ENCODE measurements at regions not wholly inside any gene's neighbourhood (a gene's known extent, or its start where the extent isn't known, plus 50 kb on each side); places are given as distances from the start of the nearest gene placed in this dataset.
"Not testable (repeated sequence)": the region's sequence is repeated elsewhere in the genome, so short reads cannot be mapped to it uniquely, and the experiment has no call there.

GRCh38 chr17:71580220-71580619 lies 540.6 kb upstream of the SOX9 start:
- no peak for TF ChIP-seq EP300 (IDR thresholded peaks at IDR 0.05)
- TF ChIP-seq CTCF (IDR thresholded peaks at IDR 0.05): no peak
- no peak for TF ChIP-seq POLR2A (IDR thresholded peaks at IDR 0.05)
- no peak for TF ChIP-seq POLR2AphosphoS5 (IDR thresholded peaks at IDR 0.05)
- Histone ChIP-seq H3K27me3 (no peaks in the 10 kb centered on the region), H3K36me3 (no peaks in the 10 kb centered on the region), H3K4me3 (no peak overlapping the region), H3K4me1 (no peaks in the 10 kb centered on the region), H3K27ac (no peak overlapping the region), H3K9me3 (no peaks in the 10 kb centered on the region)
- no peak for DNase-seq (ENCODE audit: low spot score in 2 of 2)

GRCh38 chr17:71585540-71585939 lies 535.3 kb upstream of the SOX9 start:
- DNase-seq (ENCODE audit: low spot score in 2 of 2): no peak
- 68% methylated on average over 3 of the region's 3 CpGs for WGBS
- Histone ChIP-seq H3K4me3 (no peak overlapping the region), H3K27me3 (no peaks in the 10 kb centered on the region), H3K9me3 (no peaks in the 10 kb centered on the region), H3K36me3 (no peaks in the 10 kb centered on the region), H3K4me1 (no peaks in the 10 kb centered on the region), H3K27ac (no peak overlapping the region)
- TF ChIP-seq CTCF (IDR thresholded peaks at IDR 0.05): no peak
- TF ChIP-seq POLR2AphosphoS5 (IDR thresholded peaks at IDR 0.05): no peak
- no peak for TF ChIP-seq EP300 (IDR thresholded peaks at IDR 0.05)
- no peak for TF ChIP-seq POLR2A (IDR thresholded peaks at IDR 0.05)

GRCh38 chr17:71592431-71592830 lies 528.4 kb upstream of the SOX9 start:
- DNase-seq (ENCODE audit: low spot score in 2 of 2): no peak
- no peaks in the 10 kb centered on the region for H3K36me3 ChIP-seq
- no peak overlapping the region for H3K4me3 ChIP-seq
- no peak for TF ChIP-seq POLR2A (IDR thresholded peaks at IDR 0.05)
- TF ChIP-seq POLR2AphosphoS5 (IDR thresholded peaks at IDR 0.05): no peak
- TF ChIP-seq EP300 (IDR thresholded peaks at IDR 0.05): no peak
- no peak for TF ChIP-seq CTCF (IDR thresholded peaks at IDR 0.05)
- no peaks in the 10 kb centered on the region for H3K27me3 ChIP-seq
- H3K9me3 ChIP-seq: no peaks in the 10 kb centered on the region
- H3K27ac ChIP-seq: no peak overlapping the region
- H3K4me1 ChIP-seq: no peaks in the 10 kb centered on the region

GRCh38 chr17:71593078-71593477 lies 527.7 kb upstream of the SOX9 start:
- no peaks in the 10 kb centered on the region for H3K4me1 ChIP-seq
- no peaks in the 10 kb centered on the region for H3K27me3 ChIP-seq
- TF ChIP-seq EP300 (IDR thresholded peaks at IDR 0.05): no peak
- no peaks in the 10 kb centered on the region for H3K9me3 ChIP-seq
- no peak overlapping the region for H3K27ac ChIP-seq
- H3K36me3 ChIP-seq: no peaks in the 10 kb centered on the region
- H3K4me3 ChIP-seq: no peak overlapping the region
- 87% methylated on average over 1 of the region's 1 CpG for WGBS
- no peak for DNase-seq (ENCODE audit: low spot score in 2 of 2)

GRCh38 chr17:71599583-71599982 lies 521.2 kb upstream of the SOX9 start:
- not testable (repeated sequence) for H3K4me1 ChIP-seq; H3K27me3 ChIP-seq; DNase-seq (ENCODE audit: low spot score in 2 of 2); H3K9me3 ChIP-seq; H3K4me3 ChIP-seq; H3K27ac ChIP-seq; H3K36me3 ChIP-seq
- WGBS: 92% methylated on average over 1 of the region's 1 CpG

GRCh38 chr17:71600137-71600789 lies 520.6 kb upstream of the SOX9 start:
- no peak overlapping the region for H3K4me3 ChIP-seq
- no peak overlapping the region for H3K27ac ChIP-seq
- WGBS: 77% methylated on average over 8 of the region's 8 CpGs
- H3K36me3 ChIP-seq: no peaks in the 10 kb centered on the region
- TF ChIP-seq POLR2A (IDR thresholded peaks at IDR 0.05): no peak
- no peaks in the 10 kb centered on the region for H3K27me3 ChIP-seq
- no peaks in the 10 kb centered on the region for H3K9me3 ChIP-seq
- H3K4me1 ChIP-seq: no peaks in the 10 kb centered on the region
- no peak for DNase-seq (ENCODE audit: low spot score in 2 of 2)

- Histone ChIP-seq H3K4me3 (no peak overlapping the region), H3K27ac (no peak overlapping the region), H3K36me3 (no peaks in the 10 kb centered on the region), H3K9me3 (no peaks in the 10 kb centered on the region), H3K4me1 (no peaks in the 10 kb centered on the region), H3K27me3 (no peaks in the 10 kb centered on the region)
- TF ChIP-seq POLR2AphosphoS5 (IDR thresholded peaks at IDR 0.05) (no peak), CTCF (IDR thresholded peaks at IDR 0.05) (no peak), EP300 (IDR thresholded peaks at IDR 0.05) (no peak), POLR2A (IDR thresholded peaks at IDR 0.05) (no peak)
- no peak for DNase-seq (ENCODE audit: low spot score in 2 of 2)
- 65% methylated on average over 4 of the region's 4 CpGs for WGBS
Measured at GRCh38 chr17:71601894-71602504, 518.8 kb upstream of the SOX9 start.
